CD4-positive, alpha-beta T cell (primary cell): ENCODE measurements at regions not wholly inside any gene's neighbourhood (a gene's known extent, or its start where the extent isn't known, plus 50 kb on each side); places are given as distances from the start of the nearest gene placed in this dataset.

Source experiments
- ATAC-seq: fragments of 200-7000 bp; cut with Tn5 transposase; one replicate; pipeline ENCODE4 v1.10.0; 2022; ENCODE audit warnings: mild to moderate bottlenecking; ENCODE audit not compliant: poor library complexity
- CTCF ChIA-PET: fragments of 350-600 bp; sonication (Branson Sonifier 250); formaldehyde crosslinking; loops from one replicate; lab custom pipeline; 2021; ENCODE audit warnings: antibody characterized with exemption, inconsistent platforms; lab: Charles Lee
- POLR2A ChIA-PET: fragments of 350-600 bp; sonication (Branson Sonifier 250); formaldehyde crosslinking; loops from one replicate; lab custom pipeline; 2021; ENCODE audit warnings: antibody characterized with exemption, inconsistent platforms; lab: Charles Lee
- DNase-seq, 14 experiments: peaks; one replicate each; pipeline ENCODE4 v3.0.0-alpha.2; 2013 to 2020; ENCODE audit warnings: mixed read lengths in 2 of 14
- H3K27ac ChIP-seq, 2 donors: one replicate each; pipeline versions ENCODE4 v1.5.1 to v1.7.0; 2013; ENCODE audit warnings: low read length in 2 of 2, low read depth in 1 of 2, mild to moderate bottlenecking in 1 of 2
- H3K27me3 ChIP-seq, 2 experiments: 1 replicate in 1 of 2; 2 replicates in 1 of 2; pipeline versions ENCODE4 v1.6.1 to v1.7.0; 2013; ENCODE audit warnings: low read length in 2 of 2, control low read depth in 1 of 2, mild to moderate bottlenecking in 1 of 2, moderate library complexity in 1 of 2; ENCODE audit not compliant: insufficient read depth in 2 of 2, control insufficient read depth in 1 of 2
- H3K36me3 ChIP-seq: one replicate; pipeline ENCODE4 v1.6.1; 2013; ENCODE audit warnings: low read length, control low read depth; ENCODE audit not compliant: insufficient read depth
- H3K4me1 ChIP-seq: one replicate; pipeline ENCODE4 v1.6.1; 2013; ENCODE audit warnings: low read length, control low read depth; ENCODE audit not compliant: insufficient read depth
- H3K4me3 ChIP-seq: one replicate; pipeline ENCODE4 v1.5.1; 2013; ENCODE audit warnings: mild to moderate bottlenecking, low read length, moderate library complexity
- H3K9me3 ChIP-seq, 2 experiments: 1 replicate in 1 of 2; 2 replicates in 1 of 2; pipeline versions ENCODE4 v1.6.1 to v1.7.0; 2013; ENCODE audit warnings: low read length in 2 of 2, mild to moderate bottlenecking in 2 of 2, control low read depth in 1 of 2, moderate library complexity in 1 of 2; ENCODE audit not compliant: control insufficient read depth in 1 of 2, insufficient read depth in 1 of 2
- H3K27ac Mint-ChIP-seq: one replicate; pipeline ENCODE4 v1.8.0; 2020; ENCODE audit warnings: mixed read lengths
- H3K27me3 Mint-ChIP-seq: one replicate; pipeline ENCODE4 v1.8.0; 2021; ENCODE audit warnings: mixed read lengths
- H3K36me3 Mint-ChIP-seq: one replicate; pipeline ENCODE4 v1.8.0; 2021; ENCODE audit warnings: low read depth, mixed read lengths
- H3K4me1 Mint-ChIP-seq: one replicate; pipeline ENCODE4 v1.8.0; 2021; ENCODE audit warnings: low read depth, mixed read lengths
- H3K4me3 Mint-ChIP-seq: one replicate; pipeline ENCODE4 v1.8.0; 2020; ENCODE audit warnings: mild to moderate bottlenecking, mixed read lengths
- H3K9me3 Mint-ChIP-seq: one replicate; pipeline ENCODE4 v1.8.0; 2020; ENCODE audit warnings: mixed read lengths
- intact Hi-C, 2 experiments: fragments of 100-400 bp; cut with DNase I in 1 of 2; cut with micrococcal nuclease in 1 of 2; formaldehyde crosslinking; loops; one replicate each; pipeline versions ENCODE4 v1.15.1 to v1.9.0; 2023 to 2025; cut with DNase I, micrococcal nuclease
- TF ChIP-seq, protein P1 (sequence below): fragments of 200-600 bp; IDR thresholded peaks from one replicate; pipeline ENCODE4 v1.8.0; 2022; ENCODE audit warnings: antibody characterized with exemption, mild to moderate bottlenecking

DNA sequence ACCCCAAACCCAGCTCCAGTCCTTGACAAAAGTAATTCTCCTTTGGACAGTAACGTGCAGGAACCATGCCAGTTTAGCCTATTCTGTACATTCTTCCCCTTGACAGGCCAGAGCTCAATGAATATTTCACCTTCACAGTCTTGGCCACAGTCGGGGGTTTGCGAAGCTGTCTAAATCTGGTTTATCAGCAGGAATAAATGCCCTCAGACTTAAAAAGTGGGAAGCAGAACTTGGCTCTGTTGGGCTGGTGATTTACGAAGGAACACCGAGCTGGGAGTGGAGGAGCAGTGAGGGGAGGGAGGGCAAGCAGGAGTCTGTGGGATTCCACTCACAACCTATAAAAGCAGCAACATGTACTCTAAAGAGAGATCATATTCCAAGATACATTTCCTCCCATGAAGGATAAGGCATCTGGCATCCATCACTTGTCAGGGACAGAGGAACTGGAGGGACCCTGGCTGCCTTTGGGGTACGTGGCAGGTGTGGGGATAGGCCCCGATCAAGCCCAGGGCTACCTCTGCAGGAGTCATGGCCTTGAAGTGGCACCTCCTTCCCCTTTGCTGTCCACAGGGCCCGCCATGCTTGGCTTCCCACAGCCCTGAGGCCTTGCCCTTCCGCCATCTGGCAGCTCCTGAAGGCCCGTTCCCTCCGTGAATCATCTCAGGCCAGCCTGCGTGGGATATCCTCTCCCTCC is 154.3 kb downstream of the ADAMTS15 start:
- Mint-ChIP-seq H3K36me3 (no peaks in the 10 kb centered on the region), H3K9me3 (no peaks in the 10 kb centered on the region), H3K27ac (no peak overlapping the region), H3K4me3 (no peak overlapping the region), H3K27me3 (peaks cover 5% of the 10 kb centered on the region), H3K4me1 (no peaks in the 10 kb centered on the region)
- no peaks in the 10 kb centered on the region for H3K27me3 ChIP-seq
- intact Hi-C loops, result no loop called here
- no peaks in the 10 kb centered on the region for H3K4me1 ChIP-seq
- H3K9me3 ChIP-seq, result peaks cover 0 to 17% of the 10 kb centered on the region in 2 experiments
- DNase-seq (no peak), ATAC-seq (no peak)
- H3K36me3 ChIP-seq, result no peaks in the 10 kb centered on the region
- no peak overlapping the region for H3K27ac ChIP-seq
- TF ChIP-seq, protein P1, sequence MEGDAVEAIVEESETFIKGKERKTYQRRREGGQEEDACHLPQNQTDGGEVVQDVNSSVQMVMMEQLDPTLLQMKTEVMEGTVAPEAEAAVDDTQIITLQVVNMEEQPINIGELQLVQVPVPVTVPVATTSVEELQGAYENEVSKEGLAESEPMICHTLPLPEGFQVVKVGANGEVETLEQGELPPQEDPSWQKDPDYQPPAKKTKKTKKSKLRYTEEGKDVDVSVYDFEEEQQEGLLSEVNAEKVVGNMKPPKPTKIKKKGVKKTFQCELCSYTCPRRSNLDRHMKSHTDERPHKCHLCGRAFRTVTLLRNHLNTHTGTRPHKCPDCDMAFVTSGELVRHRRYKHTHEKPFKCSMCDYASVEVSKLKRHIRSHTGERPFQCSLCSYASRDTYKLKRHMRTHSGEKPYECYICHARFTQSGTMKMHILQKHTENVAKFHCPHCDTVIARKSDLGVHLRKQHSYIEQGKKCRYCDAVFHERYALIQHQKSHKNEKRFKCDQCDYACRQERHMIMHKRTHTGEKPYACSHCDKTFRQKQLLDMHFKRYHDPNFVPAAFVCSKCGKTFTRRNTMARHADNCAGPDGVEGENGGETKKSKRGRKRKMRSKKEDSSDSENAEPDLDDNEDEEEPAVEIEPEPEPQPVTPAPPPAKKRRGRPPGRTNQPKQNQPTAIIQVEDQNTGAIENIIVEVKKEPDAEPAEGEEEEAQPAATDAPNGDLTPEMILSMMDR, result no peak
- ChIA-PET POLR2A (interaction anchor here (0.6 kb wide), 1 partner anchor 8 kb away, joined by 5 read pairs; no protein-coding TSS in a partner anchor), CTCF (no interaction called here)
- no peak overlapping the region for H3K4me3 ChIP-seq

DNA sequence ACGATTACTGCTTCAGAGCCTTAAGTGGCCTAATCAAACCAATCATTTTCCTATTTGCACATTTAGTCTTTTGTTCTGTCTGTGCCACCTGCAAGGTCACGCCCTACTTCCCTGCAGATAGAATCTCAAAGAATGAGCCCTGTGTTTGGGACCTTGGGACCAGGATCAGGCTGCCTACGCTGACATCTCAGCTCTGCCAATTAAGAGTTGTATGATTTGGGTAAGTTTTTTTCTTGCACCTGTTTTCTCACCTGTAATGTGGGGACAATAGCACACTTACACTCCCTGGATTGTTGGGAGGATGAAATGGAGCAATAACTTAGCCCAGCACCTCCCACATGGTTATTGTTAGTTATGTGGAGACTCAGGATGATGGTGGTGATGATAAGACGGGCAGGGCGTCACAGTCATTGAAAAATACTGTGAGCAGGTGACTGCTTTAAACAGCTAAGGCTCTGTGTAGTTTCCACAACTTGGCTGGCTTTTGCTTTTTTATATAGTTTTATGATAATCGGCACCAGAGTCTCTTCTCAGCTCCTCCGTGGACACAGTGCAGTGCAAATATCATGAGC is 155.0 kb downstream of the ADAMTS15 start:
- ATAC-seq (no peak), DNase-seq (no peak)
- no peaks in the 10 kb centered on the region for H3K9me3 Mint-ChIP-seq
- Histone ChIP-seq H3K27ac (no peak overlapping the region), H3K4me3 (no peak overlapping the region), H3K36me3 (no peaks in the 10 kb centered on the region), H3K27me3 (no peaks in the 10 kb centered on the region), H3K9me3 (peaks cover 0 to 14% of the 10 kb centered on the region in 2 experiments), H3K4me1 (no peaks in the 10 kb centered on the region)
- POLR2A ChIA-PET, result no interaction called here
- H3K36me3 Mint-ChIP-seq, result no peaks in the 10 kb centered on the region
- no peak overlapping the region for H3K4me3 Mint-ChIP-seq
- H3K27ac Mint-ChIP-seq, result no peak overlapping the region
- intact Hi-C loops, result no loop called here
- H3K4me1 Mint-ChIP-seq, result no peaks in the 10 kb centered on the region
- CTCF ChIA-PET, result no interaction called here
- TF ChIP-seq, protein P1, result no peak
- H3K27me3 Mint-ChIP-seq, result peaks cover 11% of the 10 kb centered on the region

DNA sequence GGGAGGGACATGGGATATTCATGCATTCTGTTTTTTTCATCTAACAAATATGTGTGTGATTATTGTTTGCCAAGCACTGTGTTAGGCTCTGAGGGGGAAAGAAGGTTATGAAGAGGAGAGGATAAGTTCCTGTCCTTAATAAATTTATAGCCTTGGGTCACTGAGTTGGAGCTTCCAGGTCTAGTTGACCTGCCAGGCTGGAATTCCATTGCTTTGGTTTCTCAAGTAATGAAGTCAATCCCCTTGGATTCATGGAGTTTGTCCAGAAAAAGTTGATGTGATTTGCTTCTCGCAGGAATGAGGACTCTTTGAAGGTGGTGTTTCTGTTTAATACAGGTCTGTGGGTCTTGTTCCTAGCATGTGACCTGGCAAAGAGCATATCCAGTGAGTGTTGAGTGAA is 156.2 kb downstream of the ADAMTS15 start:
- Mint-ChIP-seq H3K27me3 (peaks cover 15% of the 10 kb centered on the region), H3K4me1 (no peaks in the 10 kb centered on the region), H3K4me3 (no peak overlapping the region), H3K27ac (no peak overlapping the region), H3K9me3 (no peaks in the 10 kb centered on the region), H3K36me3 (no peaks in the 10 kb centered on the region)
- Histone ChIP-seq H3K36me3 (no peaks in the 10 kb centered on the region), H3K4me1 (no peaks in the 10 kb centered on the region), H3K27me3 (no peaks in the 10 kb centered on the region), H3K9me3 (peaks cover 0 to 14% of the 10 kb centered on the region in 2 experiments), H3K27ac (no peak overlapping the region), H3K4me3 (no peak overlapping the region)
- ATAC-seq (no peak), DNase-seq (no peak)
- intact Hi-C loops, result no loop called here
- POLR2A ChIA-PET, result no interaction called here
- CTCF ChIA-PET, result no interaction called here
- TF ChIP-seq, protein P1, result no peak
